ENCODE measurements at regions not wholly inside any gene's neighbourhood (a gene's known extent, or its start where the extent isn't known, plus 50 kb on each side); places are given as distances from the start of the nearest gene placed in this dataset.

DNA sequence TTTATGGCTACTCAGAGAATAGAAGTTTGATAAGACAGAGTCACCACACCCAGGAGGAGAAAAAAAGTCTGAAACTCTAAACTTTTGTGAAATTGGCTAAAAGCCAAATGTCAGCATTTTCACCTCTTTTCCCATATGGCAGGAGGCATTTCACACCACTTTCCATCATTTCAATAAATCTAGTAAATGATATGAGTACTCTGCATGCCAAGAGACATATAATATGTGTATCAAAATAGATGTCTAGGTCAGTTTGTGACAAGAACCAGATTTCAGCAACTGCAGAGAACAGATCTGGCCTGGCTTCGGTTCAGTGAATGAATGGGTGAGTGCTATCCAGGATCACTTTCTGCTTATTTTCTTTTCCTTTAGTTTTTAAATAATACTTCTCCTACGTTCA is 470.8 kb downstream of the ENC1 start:
- RAD21 ChIA-PET (ENCODE audit: unreplicated experiment): no interaction called here
- no peak for DNase-seq (ENCODE audit: low read depth, low spot score)
- intact Hi-C loops (cut with micrococcal nuclease; ENCODE audit: unreplicated experiment) (no loop called here), in situ Hi-C loops (cut with MboI) (no loop called here)
- ATAC-seq: no peak
- Histone ChIP-seq H3K9me3 (replicated peaks; ENCODE audit: control insufficient read depth, insufficient read depth, low read length) (no peaks in the 10 kb centered on the region), H4K20me1 (ENCODE audit: control insufficient read depth, insufficient read depth) (no peaks in the 10 kb centered on the region), H2AFZ (ENCODE audit: control insufficient read depth, low read depth, low read length) (no peak overlapping the region), H3K9ac (ENCODE audit: control insufficient read depth, insufficient read depth, low read length) (no peak overlapping the region), H3K27me3 (replicated peaks in 1 of 2; ENCODE audit: control insufficient read depth in 2 of 2, insufficient read depth in 2 of 2, low read length in 1 of 2) (no peaks in the 10 kb centered on the region), H3K4me1 (ENCODE audit: control insufficient read depth, insufficient read depth, low read length) (no peaks in the 10 kb centered on the region), H3K4me3 (no peak overlapping the region), H3K36me3 (ENCODE audit: control insufficient read depth in 2 of 2, insufficient read depth in 2 of 2, low read length in 1 of 2) (no peaks in the 10 kb centered on the region), H3K27ac (ENCODE audit: control insufficient read depth, insufficient read depth) (no peak overlapping the region), H3K4me2 (ENCODE audit: control insufficient read depth, insufficient read depth) (no peak overlapping the region), H3K79me2 (ENCODE audit: control insufficient read depth, insufficient read depth, low read length) (no peaks in the 10 kb centered on the region)
- BruUV-seq (replicated peaks): no TSS peak
- 9% methylated on average over 2 of the region's 2 CpGs for WGBS (ENCODE audit: insufficient coverage, insufficient replicate concordance, low lambda C conversion rate, missing lambda C conversion rate)
- CTCF ChIA-PET: no interaction called here
- SMC1A ChIA-PET (ENCODE audit: uncharacterized antibody, unreplicated experiment): no interaction called here
- POLR2A ChIA-PET: no interaction called here
- TF ChIP-seq CBX3 (IDR thresholded peaks at IDR 0.05; ENCODE audit: borderline replicate concordance, low read depth): no peak
- no peak for TF ChIP-seq SRF (IDR thresholded peaks at IDR 0.05; ENCODE audit: low read depth in 2 of 2, low read length in 2 of 2)
- no peak for TF ChIP-seq MEF2A (IDR thresholded peaks at IDR 0.05; ENCODE audit: insufficient read depth, low read depth, low read length)
- TF ChIP-seq YY1 (IDR thresholded peaks at IDR 0.05; ENCODE audit: low read depth, low read length): no peak
- no peak for TF ChIP-seq RCOR1 (conservative IDR thresholded peaks at IDR 0.05; ENCODE audit: low read depth, low read length)
- TF ChIP-seq, protein P1, sequence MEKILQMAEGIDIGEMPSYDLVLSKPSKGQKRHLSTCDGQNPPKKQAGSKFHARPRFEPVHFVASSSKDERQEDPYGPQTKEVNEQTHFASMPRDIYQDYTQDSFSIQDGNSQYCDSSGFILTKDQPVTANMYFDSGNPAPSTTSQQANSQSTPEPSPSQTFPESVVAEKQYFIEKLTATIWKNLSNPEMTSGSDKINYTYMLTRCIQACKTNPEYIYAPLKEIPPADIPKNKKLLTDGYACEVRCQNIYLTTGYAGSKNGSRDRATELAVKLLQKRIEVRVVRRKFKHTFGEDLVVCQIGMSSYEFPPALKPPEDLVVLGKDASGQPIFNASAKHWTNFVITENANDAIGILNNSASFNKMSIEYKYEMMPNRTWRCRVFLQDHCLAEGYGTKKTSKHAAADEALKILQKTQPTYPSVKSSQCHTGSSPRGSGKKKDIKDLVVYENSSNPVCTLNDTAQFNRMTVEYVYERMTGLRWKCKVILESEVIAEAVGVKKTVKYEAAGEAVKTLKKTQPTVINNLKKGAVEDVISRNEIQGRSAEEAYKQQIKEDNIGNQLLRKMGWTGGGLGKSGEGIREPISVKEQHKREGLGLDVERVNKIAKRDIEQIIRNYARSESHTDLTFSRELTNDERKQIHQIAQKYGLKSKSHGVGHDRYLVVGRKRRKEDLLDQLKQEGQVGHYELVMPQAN (conservative IDR thresholded peaks at IDR 0.05): no peak
- TF ChIP-seq IKZF1 (conservative IDR thresholded peaks at IDR 0.05): no peak
- TF ChIP-seq ZNF384 (IDR thresholded peaks at IDR 0.05; ENCODE audit: borderline replicate concordance, low read depth, low read length): no peak
- FAIRE-seq: no peak
